HEK293T (cell line): ENCODE measurements at regions not wholly inside any gene's neighbourhood (a gene's known extent, or its start where the extent isn't known, plus 50 kb on each side); places are given as distances from the start of the nearest gene placed in this dataset.

Source experiments
- CTCF ChIA-PET: fragments of 350-600 bp; formaldehyde crosslinking; extraction: SDS; loops from one replicate; lab custom pipeline; 2021; ENCODE audit warnings: antibody characterized with exemption, inconsistent platforms; lab: Yijun Ruan, JAX
- POLR2A ChIA-PET: fragments of 350-600 bp; formaldehyde crosslinking; extraction: SDS; loops from one replicate; lab custom pipeline; 2020; ENCODE audit warnings: antibody characterized with exemption, inconsistent platforms; lab: Yijun Ruan, JAX
- DNase-seq: peaks from one replicate; pipeline ENCODE4 v3.0.0; 2012; ENCODE audit warnings: mixed read lengths; ENCODE audit errors: extremely low spot score
- ARNT ChIP-seq: fragments of 450-650 bp; IDR thresholded peaks from 2 replicates; pipeline ENCODE4 v1.6.1; 2017; ENCODE audit warnings: mild to moderate bottlenecking
- BHLHE40 ChIP-seq: fragments of 450-650 bp; IDR thresholded peaks from 2 replicates; pipeline ENCODE4 v1.6.1; 2016; ENCODE audit warnings: mild to moderate bottlenecking, moderate library complexity, borderline replicate concordance
- CTBP1 ChIP-seq: fragments of 450-650 bp; IDR thresholded peaks from 2 replicates; pipeline ENCODE4 v1.6.1; 2016; ENCODE audit warnings: borderline replicate concordance
- ELF4 ChIP-seq: fragments of 450-650 bp; IDR thresholded peaks from 2 replicates; pipeline ENCODE4 v1.6.1; 2017; ENCODE audit warnings: antibody characterized with exemption
- FOXA1 ChIP-seq: fragments of 450-650 bp; IDR thresholded peaks from 2 replicates; pipeline ENCODE4 v1.6.1; 2016; ENCODE audit warnings: mild to moderate bottlenecking
- FOXK2 ChIP-seq: fragments of 450-650 bp; IDR thresholded peaks from 2 replicates; pipeline ENCODE4 v1.6.1; 2016; ENCODE audit warnings: mild to moderate bottlenecking
- FOXM1 ChIP-seq: fragments of 450-650 bp; IDR thresholded peaks from 2 replicates; pipeline ENCODE4 v1.6.1; 2017; ENCODE audit warnings: mild to moderate bottlenecking, borderline replicate concordance
- HDGF ChIP-seq: fragments of 450-650 bp; IDR thresholded peaks from 2 replicates; pipeline ENCODE4 v1.6.1; 2017; ENCODE audit warnings: antibody characterized with exemption, borderline replicate concordance
- L3MBTL2 ChIP-seq: fragments of 450-650 bp; conservative IDR thresholded peaks from 2 replicates; pipeline ENCODE4 v1.6.1; 2016; ENCODE audit warnings: mild to moderate bottlenecking
- LEF1 ChIP-seq: fragments of 450-650 bp; IDR thresholded peaks from 2 replicates; pipeline ENCODE4 v1.6.1; 2017; ENCODE audit warnings: mild to moderate bottlenecking, borderline replicate concordance
- NFRKB ChIP-seq: fragments of 450-650 bp; IDR thresholded peaks from 2 replicates; pipeline ENCODE4 v1.6.1; 2016; ENCODE audit warnings: mild to moderate bottlenecking, moderate library complexity
- SP1 ChIP-seq: fragments of 450-650 bp; IDR thresholded peaks from 2 replicates; pipeline ENCODE4 v1.6.1; 2017
- SUZ12 ChIP-seq: fragments of 450-650 bp; IDR thresholded peaks from 2 replicates; pipeline ENCODE4 v1.6.1; 2016; ENCODE audit warnings: mild to moderate bottlenecking
- TARDBP ChIP-seq: fragments of 450-650 bp; IDR thresholded peaks from 2 replicates; pipeline ENCODE4 v1.6.1; 2016
- ZNF384 ChIP-seq: fragments of 450-650 bp; IDR thresholded peaks from 2 replicates; pipeline ENCODE4 v1.6.1; 2016
- TF ChIP-seq, protein P1 (sequence below): fragments of 450-650 bp; IDR thresholded peaks from 2 replicates; pipeline ENCODE4 v1.6.1; 2016

DNA sequence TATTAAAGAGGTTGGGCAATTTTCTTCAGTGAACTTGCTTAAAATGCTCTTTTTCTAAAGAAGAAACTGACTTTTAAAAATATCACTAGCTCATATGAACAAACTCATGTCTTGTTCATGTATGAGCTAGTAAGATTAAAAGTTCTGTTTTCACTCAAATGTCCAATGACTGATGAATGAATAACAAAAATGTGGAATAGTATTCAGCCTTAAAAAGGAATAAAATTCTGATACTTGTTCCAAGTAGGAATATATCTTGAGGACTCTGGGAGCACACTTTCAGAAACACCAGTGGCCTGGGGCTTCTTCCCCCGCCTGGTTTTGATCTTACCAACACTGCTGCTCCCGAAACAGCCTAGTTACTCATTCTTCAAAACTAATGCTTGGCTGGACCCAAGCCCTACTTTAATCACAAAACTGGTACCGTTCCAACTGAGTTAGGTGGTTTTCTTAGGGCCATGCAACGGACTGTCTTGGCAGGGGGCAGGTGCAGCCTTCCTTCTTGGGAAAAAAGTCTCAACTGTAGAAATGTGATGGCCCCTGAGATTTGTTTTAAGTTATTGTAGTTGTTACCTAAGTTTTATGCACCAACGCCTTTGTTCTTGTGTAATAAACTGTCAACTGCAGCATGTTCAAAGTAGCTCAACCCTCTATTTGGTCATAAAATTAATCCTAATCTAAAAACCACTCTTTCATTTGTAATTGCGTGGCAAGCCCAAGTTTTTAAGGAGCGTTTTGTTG, 116.0 kb downstream of the ETS2 start:
- ChIA-PET CTCF (no interaction called here), POLR2A (no interaction called here)
- no peak for TF ChIP-seq LEF1
- no peak for DNase-seq

DNA sequence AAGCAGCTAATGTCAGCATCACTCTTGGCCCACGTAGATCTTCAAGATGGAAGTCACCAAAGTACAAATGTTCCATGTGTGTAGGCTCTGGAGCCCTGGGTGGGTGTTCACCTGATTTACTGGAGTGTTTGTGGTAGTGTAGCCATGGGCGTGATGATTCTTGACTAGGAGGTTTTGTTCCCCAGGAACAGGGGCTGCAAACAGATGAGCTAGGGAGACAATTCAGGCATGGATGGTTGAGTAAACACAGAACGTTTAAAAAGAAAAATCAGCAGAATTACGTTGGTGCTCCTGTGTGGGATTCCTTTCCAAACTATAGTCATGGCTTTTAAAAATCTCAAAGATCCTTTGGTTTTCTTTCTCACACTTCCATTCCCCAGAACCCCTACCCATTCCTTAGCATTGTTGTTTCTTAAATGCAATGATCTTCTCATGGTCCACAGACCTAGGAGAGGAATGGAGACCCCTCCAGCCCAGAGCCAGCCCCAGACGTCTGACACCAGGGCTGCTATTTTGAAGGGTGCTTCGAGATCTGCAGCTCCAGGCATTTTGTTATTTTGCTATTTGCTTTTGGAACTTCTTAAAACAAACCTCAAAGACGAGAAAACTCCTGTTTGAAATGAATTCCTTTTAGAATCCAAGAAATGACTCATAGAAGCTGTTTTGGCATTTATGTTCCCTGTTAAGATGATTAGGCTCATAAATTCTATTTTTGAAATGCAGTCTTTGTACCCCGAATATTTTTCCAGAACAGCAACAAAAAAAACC, 115.1 kb downstream of the ETS2 start:
- no peak for DNase-seq
- POLR2A ChIA-PET: no interaction called here
- CTCF ChIA-PET: no interaction called here
- TF ChIP-seq SP1 (no peak), SUZ12 (no peak), LEF1 (no peak), CTBP1 (no peak), ZNF384 (no peak), FOXA1 (no peak), TARDBP (no peak)
- TF ChIP-seq, protein P1, sequence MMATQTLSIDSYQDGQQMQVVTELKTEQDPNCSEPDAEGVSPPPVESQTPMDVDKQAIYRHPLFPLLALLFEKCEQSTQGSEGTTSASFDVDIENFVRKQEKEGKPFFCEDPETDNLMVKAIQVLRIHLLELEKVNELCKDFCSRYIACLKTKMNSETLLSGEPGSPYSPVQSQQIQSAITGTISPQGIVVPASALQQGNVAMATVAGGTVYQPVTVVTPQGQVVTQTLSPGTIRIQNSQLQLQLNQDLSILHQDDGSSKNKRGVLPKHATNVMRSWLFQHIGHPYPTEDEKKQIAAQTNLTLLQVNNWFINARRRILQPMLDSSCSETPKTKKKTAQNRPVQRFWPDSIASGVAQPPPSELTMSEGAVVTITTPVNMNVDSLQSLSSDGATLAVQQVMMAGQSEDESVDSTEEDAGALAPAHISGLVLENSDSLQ: no peak

DNA sequence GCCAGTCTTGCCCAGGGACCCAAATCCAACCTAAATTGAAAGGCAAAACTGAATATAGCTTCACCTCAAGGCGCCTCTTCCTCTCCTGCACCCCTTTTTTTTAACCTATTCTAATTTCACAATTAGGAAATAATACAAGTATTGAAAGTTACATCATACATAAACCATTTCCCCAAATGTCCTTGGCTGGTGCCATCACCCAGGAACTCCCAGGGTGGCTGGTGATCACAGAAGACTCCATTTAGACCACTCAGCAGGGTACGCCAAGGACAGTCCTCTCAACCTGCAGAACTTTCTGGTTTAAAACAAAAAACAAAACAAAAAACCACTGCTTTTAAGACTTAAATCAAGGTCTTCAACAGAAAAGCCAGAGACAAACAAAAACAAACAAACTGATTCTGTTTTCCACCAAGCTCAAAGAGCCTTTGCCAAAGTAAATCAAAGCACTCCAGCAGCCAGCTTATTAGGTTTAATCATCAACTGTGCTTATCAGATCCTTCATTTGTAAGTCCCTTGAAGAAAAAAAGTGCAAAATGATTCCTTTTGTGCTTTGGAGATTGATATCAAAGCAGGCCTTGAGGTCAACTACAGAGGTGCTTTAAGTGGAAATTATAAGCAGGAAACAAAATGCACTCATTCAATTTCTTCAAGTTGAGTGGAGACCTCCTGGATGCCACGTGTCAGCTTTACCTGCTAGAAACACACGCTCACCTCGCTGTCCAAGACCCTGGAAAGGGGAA, 113.0 kb downstream of the ETS2 start:
- no peak for DNase-seq
- POLR2A ChIA-PET: no interaction called here
- CTCF ChIA-PET: interaction anchor here (0.6 kb wide), 1 partner anchor 12 kb away, joined by 3 read pairs; no protein-coding TSS in a partner anchor
- TF ChIP-seq SP1 (no peak), SUZ12 (no peak), FOXA1 (no peak), BHLHE40 (no peak), ZNF384 (no peak), ARNT (no peak), HDGF (no peak), FOXK2 (no peak), CTBP1 (no peak), LEF1 (no peak), NFRKB (no peak), ELF4 (no peak)
- TF ChIP-seq, protein P1: no peak

- POLR2A ChIA-PET: interaction anchor here (0.5 kb wide), 1 partner anchor 102 kb away, joined by 3 read pairs; no protein-coding TSS in a partner anchor
- CTCF ChIA-PET: no interaction called here
- TF ChIP-seq FOXA1: no peak
- TF ChIP-seq SUZ12: no peak
- TF ChIP-seq FOXM1: no peak
- no peak for TF ChIP-seq BHLHE40
- TF ChIP-seq LEF1: no peak
- no peak for TF ChIP-seq CTBP1
- no peak for TF ChIP-seq NFRKB
- TF ChIP-seq, protein P1: no peak
- no peak for TF ChIP-seq ZNF384
- TF ChIP-seq FOXK2: no peak
- no peak for TF ChIP-seq ELF4
- no peak for TF ChIP-seq L3MBTL2
- no peak for DNase-seq
Observed at GRCh38 chr21:38917043-38917774, 111.5 kb downstream of the ETS2 start.

- DNase-seq: no peak
- ChIA-PET POLR2A (interaction anchor here (0.5 kb wide), 1 partner anchor 103 kb away, joined by 3 read pairs; no protein-coding TSS in a partner anchor), CTCF (no interaction called here)
- no peak for TF ChIP-seq HDGF
Observed at GRCh38 chr21:38916214-38916964, 110.7 kb downstream of the ETS2 start.
